ENCODE measurements at regions not wholly inside any gene's neighbourhood (a gene's known extent, or its start where the extent isn't known, plus 50 kb on each side); places are given as distances from the start of the nearest gene placed in this dataset.

- no peak for DNase-seq (ENCODE audit: low read depth, low spot score)
- Histone ChIP-seq H3K27ac (no peak overlapping the region), H3K9ac (ENCODE audit: insufficient read length) (no peak overlapping the region), H3K36me3 (ENCODE audit: insufficient read depth, low read length) (no peaks in the 10 kb centered on the region), H3K9me3 (ENCODE audit: low read depth, low read length) (no peaks in the 10 kb centered on the region), H3K4me3 (no peak overlapping the region)
- TF ChIP-seq POLR2AphosphoS5 (IDR thresholded peaks at IDR 0.05; ENCODE audit: borderline replicate concordance, low read depth, low read length) (no peak), EZH2 (IDR thresholded peaks at IDR 0.05) (no peak), FOXP2 (optimal IDR thresholded peaks at IDR 0.05; ENCODE audit: control extremely low read depth, extremely low read length, insufficient read depth) (no peak)
These were observed 865.9 kb downstream of the KCNJ2 start for GRCh38 chr17:71035226-71035625.

- H3K27ac ChIP-seq: no peak overlapping the region
- H3K4me3 ChIP-seq: no peak overlapping the region
- TF ChIP-seq FOXP2 (optimal IDR thresholded peaks at IDR 0.05; ENCODE audit: control extremely low read depth, extremely low read length, insufficient read depth): no peak
These were observed 868.1 kb downstream of the KCNJ2 start for GRCh38 chr17:71037386-71037785.

DNA sequence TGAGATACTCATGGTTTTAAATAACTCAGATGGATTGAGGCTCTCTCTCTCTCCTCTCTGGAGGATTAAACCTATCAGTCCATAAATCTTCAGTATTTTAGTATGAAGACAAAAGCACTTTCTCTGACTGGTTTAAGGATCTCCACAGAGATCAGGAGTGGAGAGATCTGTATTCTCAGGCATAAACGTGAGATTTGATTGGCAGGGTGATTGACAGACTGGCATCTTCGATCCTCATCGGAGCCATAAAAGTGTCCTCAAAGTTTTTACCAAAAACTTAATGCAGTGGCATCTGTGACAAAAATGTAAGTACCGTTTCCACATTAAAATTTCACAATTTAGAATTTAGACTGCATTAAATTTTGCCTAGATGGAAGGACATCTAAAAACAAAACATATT is 870.1 kb downstream of the KCNJ2 start:
- Histone ChIP-seq H3K9ac (ENCODE audit: insufficient read length) (no peak overlapping the region), H3K9me3 (ENCODE audit: low read depth, low read length) (no peaks in the 10 kb centered on the region), H3K36me3 (ENCODE audit: insufficient read depth, low read length) (no peaks in the 10 kb centered on the region), H3K27ac (no peak overlapping the region), H3K4me3 (no peak overlapping the region)
- no peak for DNase-seq (ENCODE audit: low read depth, low spot score)
- TF ChIP-seq EZH2 (IDR thresholded peaks at IDR 0.05): no peak
- TF ChIP-seq POLR2AphosphoS5 (IDR thresholded peaks at IDR 0.05; ENCODE audit: borderline replicate concordance, low read depth, low read length): no peak
- no peak for TF ChIP-seq FOXP2 (optimal IDR thresholded peaks at IDR 0.05; ENCODE audit: control extremely low read depth, extremely low read length, insufficient read depth)

More at GRCh38 chr17:71037386-71037785, 868.1 kb downstream of the KCNJ2 start:
- no peaks in the 10 kb centered on the region for H3K9me3 ChIP-seq (ENCODE audit: low read depth, low read length)
- no peak overlapping the region for H3K9ac ChIP-seq (ENCODE audit: insufficient read length)
- no peak for DNase-seq (ENCODE audit: low read depth, low spot score)
- no peaks in the 10 kb centered on the region for H3K36me3 ChIP-seq (ENCODE audit: insufficient read depth, low read length)

DNA sequence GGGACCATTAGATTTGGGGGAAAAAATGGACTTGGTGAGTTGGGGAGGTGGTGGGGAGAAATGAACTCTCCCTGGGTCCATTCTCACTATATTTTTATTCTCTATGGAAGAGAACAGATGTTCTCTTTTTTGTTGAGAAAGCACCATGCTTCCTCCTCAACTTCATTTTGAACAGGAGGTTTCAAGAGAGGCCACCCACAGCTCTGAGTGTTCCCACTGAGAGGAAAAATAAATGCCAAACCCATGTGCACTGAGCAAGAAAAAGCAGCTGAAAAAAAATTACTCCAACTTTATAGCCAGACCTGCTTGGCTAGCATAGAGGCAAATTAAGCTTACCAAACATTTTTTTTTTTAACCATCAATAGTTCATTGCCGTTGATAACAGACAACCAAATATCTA is 883.6 kb downstream of the KCNJ2 start:
- no peak for DNase-seq (ENCODE audit: low read depth, low spot score)
- Histone ChIP-seq H3K4me3 (no peak overlapping the region), H3K9me3 (ENCODE audit: low read depth, low read length) (no peaks in the 10 kb centered on the region), H3K36me3 (ENCODE audit: insufficient read depth, low read length) (no peaks in the 10 kb centered on the region), H3K9ac (ENCODE audit: insufficient read length) (no peak overlapping the region), H3K27ac (no peak overlapping the region)
- TF ChIP-seq FOXP2 (optimal IDR thresholded peaks at IDR 0.05; ENCODE audit: control extremely low read depth, extremely low read length, insufficient read depth) (no peak), EZH2 (IDR thresholded peaks at IDR 0.05) (no peak), POLR2AphosphoS5 (IDR thresholded peaks at IDR 0.05; ENCODE audit: borderline replicate concordance, low read depth, low read length) (no peak)

- H3K9ac ChIP-seq (ENCODE audit: insufficient read length): no peak overlapping the region
- H3K9me3 ChIP-seq (ENCODE audit: low read depth, low read length): no peaks in the 10 kb centered on the region
- H3K27ac ChIP-seq: no peak overlapping the region
- DNase-seq (ENCODE audit: low read depth, low spot score): no peak
- H3K4me3 ChIP-seq: no peak overlapping the region
- TF ChIP-seq EZH2 (IDR thresholded peaks at IDR 0.05) (no peak), POLR2AphosphoS5 (IDR thresholded peaks at IDR 0.05; ENCODE audit: borderline replicate concordance, low read depth, low read length) (no peak), FOXP2 (optimal IDR thresholded peaks at IDR 0.05; ENCODE audit: control extremely low read depth, extremely low read length, insufficient read depth) (no peak)
- H3K36me3 ChIP-seq (ENCODE audit: insufficient read depth, low read length): no peaks in the 10 kb centered on the region
These were observed 885.8 kb downstream of the KCNJ2 start for GRCh38 chr17:71055128-71055527.

DNA sequence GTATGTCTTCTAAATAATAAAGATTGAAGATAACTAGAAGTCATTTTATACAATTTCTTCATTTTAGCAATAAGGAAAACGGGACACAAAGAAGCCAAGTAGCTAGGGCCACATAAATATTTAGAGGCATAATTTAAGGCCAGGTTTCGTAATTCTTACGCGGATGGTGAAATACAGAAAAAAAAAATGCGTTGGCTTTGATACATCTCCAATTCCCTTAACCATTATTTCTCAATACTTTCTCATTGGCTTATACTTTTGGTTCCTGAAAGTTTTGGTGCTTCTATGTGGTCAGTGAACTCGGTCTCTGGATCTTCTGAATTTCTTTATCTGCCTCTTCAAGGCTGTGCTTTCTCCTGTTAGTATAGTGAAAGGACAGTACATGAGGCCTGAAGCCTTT is 888.1 kb downstream of the KCNJ2 start:
- TF ChIP-seq FOXP2 (optimal IDR thresholded peaks at IDR 0.05; ENCODE audit: control extremely low read depth, extremely low read length, insufficient read depth) (no peak), POLR2AphosphoS5 (IDR thresholded peaks at IDR 0.05; ENCODE audit: borderline replicate concordance, low read depth, low read length) (no peak), EZH2 (IDR thresholded peaks at IDR 0.05) (no peak)
- Histone ChIP-seq H3K36me3 (ENCODE audit: insufficient read depth, low read length) (no peaks in the 10 kb centered on the region), H3K9me3 (ENCODE audit: low read depth, low read length) (no peaks in the 10 kb centered on the region), H3K9ac (ENCODE audit: insufficient read length) (no peak overlapping the region), H3K4me3 (no peak overlapping the region), H3K27ac (no peak overlapping the region)
- no peak for DNase-seq (ENCODE audit: low read depth, low spot score)

- Histone ChIP-seq H3K36me3 (ENCODE audit: insufficient read depth, low read length) (no peaks in the 10 kb centered on the region), H3K9ac (ENCODE audit: insufficient read length) (no peak overlapping the region), H3K4me3 (no peak overlapping the region), H3K27ac (no peak overlapping the region), H3K9me3 (ENCODE audit: low read depth, low read length) (no peaks in the 10 kb centered on the region)
- no peak for TF ChIP-seq FOXP2 (optimal IDR thresholded peaks at IDR 0.05; ENCODE audit: control extremely low read depth, extremely low read length, insufficient read depth)
- TF ChIP-seq POLR2AphosphoS5 (IDR thresholded peaks at IDR 0.05; ENCODE audit: borderline replicate concordance, low read depth, low read length): no peak
- TF ChIP-seq EZH2 (IDR thresholded peaks at IDR 0.05): no peak
- no peak for DNase-seq (ENCODE audit: low read depth, low spot score)
These were observed 888.6 kb downstream of the KCNJ2 start for GRCh38 chr17:71057938-71058337.

DNA sequence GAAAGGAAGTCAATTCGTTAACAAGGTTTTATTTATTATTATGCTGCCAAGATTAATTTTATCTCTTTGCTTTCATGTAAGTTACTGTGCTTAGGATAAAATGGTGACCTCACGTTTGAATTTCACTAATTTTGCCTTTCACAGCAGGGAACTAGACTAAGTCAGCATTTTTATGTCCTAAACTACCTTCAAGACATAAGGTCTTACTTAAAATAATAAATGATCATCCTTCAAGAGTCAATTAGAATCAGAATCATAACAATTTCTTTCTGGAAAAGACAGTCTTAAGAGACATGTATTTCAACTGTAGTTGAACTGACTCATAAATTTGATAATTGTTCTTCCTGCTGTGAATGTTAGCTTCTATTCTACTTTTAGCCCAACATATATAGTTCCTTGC is 893.8 kb downstream of the KCNJ2 start:
- Histone ChIP-seq H3K36me3 (ENCODE audit: insufficient read depth, low read length) (no peaks in the 10 kb centered on the region), H3K9me3 (ENCODE audit: low read depth, low read length) (no peaks in the 10 kb centered on the region), H3K9ac (ENCODE audit: insufficient read length) (no peak overlapping the region), H3K4me3 (no peak overlapping the region), H3K27ac (no peak overlapping the region)
- DNase-seq (ENCODE audit: low read depth, low spot score): no peak
- no peak for TF ChIP-seq FOXP2 (optimal IDR thresholded peaks at IDR 0.05; ENCODE audit: control extremely low read depth, extremely low read length, insufficient read depth)
- no peak for TF ChIP-seq EZH2 (IDR thresholded peaks at IDR 0.05)
- no peak for TF ChIP-seq POLR2AphosphoS5 (IDR thresholded peaks at IDR 0.05; ENCODE audit: borderline replicate concordance, low read depth, low read length)

DNA sequence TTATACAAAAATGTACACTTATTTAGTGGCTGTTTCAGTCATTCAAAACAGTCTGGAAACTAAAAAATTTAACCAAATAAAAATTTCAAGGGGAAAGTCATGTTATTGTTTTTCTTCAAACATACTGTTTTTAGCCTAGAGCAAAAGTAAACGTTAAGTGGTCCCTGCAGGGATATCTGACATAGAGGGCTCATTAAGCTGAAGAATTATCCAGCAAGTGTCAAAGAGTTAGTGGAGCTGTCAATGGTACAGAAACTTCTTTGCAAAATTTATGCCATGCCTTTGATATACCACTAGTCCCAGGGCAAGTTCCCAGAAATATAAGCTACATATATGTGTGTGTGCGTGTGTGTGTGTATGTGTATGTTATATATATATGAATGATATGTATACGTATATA is 894.2 kb downstream of the KCNJ2 start:
- no peak for DNase-seq (ENCODE audit: low read depth, low spot score)
- H3K4me3 ChIP-seq: no peak overlapping the region
- H3K27ac ChIP-seq: no peak overlapping the region
- no peak for TF ChIP-seq POLR2AphosphoS5 (IDR thresholded peaks at IDR 0.05; ENCODE audit: borderline replicate concordance, low read depth, low read length)
- no peak for TF ChIP-seq FOXP2 (optimal IDR thresholded peaks at IDR 0.05; ENCODE audit: control extremely low read depth, extremely low read length, insufficient read depth)
- TF ChIP-seq EZH2 (IDR thresholded peaks at IDR 0.05): no peak
- H3K9ac ChIP-seq (ENCODE audit: insufficient read length): no peak overlapping the region
- no peaks in the 10 kb centered on the region for H3K9me3 ChIP-seq (ENCODE audit: low read depth, low read length)
- H3K36me3 ChIP-seq (ENCODE audit: insufficient read depth, low read length): no peaks in the 10 kb centered on the region
